ENCODE measurements at regions not wholly inside any gene's neighbourhood (a gene's known extent, or its start where the extent isn't known, plus 50 kb on each side); places are given as distances from the start of the nearest gene placed in this dataset.

DNA sequence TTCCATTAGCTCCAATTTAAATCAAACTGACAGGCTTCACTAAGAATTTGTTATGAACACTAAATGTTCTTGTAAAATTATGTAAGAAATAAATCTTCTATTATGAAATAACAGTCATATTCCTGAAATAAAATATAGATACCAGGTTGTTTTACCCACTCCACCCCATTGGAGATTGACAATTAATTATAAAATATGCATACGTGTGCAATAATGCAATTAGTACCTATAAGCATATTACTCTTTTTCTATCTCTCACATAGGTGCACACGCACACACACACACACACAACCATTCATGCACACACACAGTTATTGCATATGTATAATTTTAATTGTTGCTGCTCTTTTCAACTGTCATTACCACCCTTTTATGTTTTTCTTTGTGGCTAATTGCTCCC lies 395.7 kb downstream of the SLITRK5 start:
- Histone ChIP-seq H3K4me1 (no peaks in the 10 kb centered on the region), H3K9me3 (no peaks in the 10 kb centered on the region), H3K4me3 (no peak overlapping the region), H3K27me3 (no peaks in the 10 kb centered on the region), H3K36me3 (no peaks in the 10 kb centered on the region), H3K27ac (no peak overlapping the region)
- DNase-seq = no peak
- 58 to 71% methylated on average over 2 of the region's 2 CpGs for WGBS, 2 donors
- no peak for ATAC-seq
- TF ChIP-seq, protein P1, sequence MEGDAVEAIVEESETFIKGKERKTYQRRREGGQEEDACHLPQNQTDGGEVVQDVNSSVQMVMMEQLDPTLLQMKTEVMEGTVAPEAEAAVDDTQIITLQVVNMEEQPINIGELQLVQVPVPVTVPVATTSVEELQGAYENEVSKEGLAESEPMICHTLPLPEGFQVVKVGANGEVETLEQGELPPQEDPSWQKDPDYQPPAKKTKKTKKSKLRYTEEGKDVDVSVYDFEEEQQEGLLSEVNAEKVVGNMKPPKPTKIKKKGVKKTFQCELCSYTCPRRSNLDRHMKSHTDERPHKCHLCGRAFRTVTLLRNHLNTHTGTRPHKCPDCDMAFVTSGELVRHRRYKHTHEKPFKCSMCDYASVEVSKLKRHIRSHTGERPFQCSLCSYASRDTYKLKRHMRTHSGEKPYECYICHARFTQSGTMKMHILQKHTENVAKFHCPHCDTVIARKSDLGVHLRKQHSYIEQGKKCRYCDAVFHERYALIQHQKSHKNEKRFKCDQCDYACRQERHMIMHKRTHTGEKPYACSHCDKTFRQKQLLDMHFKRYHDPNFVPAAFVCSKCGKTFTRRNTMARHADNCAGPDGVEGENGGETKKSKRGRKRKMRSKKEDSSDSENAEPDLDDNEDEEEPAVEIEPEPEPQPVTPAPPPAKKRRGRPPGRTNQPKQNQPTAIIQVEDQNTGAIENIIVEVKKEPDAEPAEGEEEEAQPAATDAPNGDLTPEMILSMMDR (IDR thresholded peaks at IDR 0.05) = no peak
- intact Hi-C loops (cut with DNase I) = no loop called here
- FAIRE-seq = no peak

- TF ChIP-seq, protein P1 (IDR thresholded peaks at IDR 0.05) = no peak
- Histone ChIP-seq H3K9me3 (no peaks in the 10 kb centered on the region), H3K36me3 (no peaks in the 10 kb centered on the region), H3K4me1 (no peaks in the 10 kb centered on the region), H3K27me3 (no peaks in the 10 kb centered on the region), H3K27ac (no peak overlapping the region), H3K4me3 (no peak overlapping the region)
- no peak for FAIRE-seq
- 75 to 89% methylated on average over 1 of the region's 1 CpG for WGBS, 2 donors
- intact Hi-C loops (cut with DNase I) = no loop called here
- ATAC-seq = no peak
- DNase-seq = no peak
Observed at GRCh38 chr13:88068316-88068715, 397.1 kb downstream of the SLITRK5 start.

DNA sequence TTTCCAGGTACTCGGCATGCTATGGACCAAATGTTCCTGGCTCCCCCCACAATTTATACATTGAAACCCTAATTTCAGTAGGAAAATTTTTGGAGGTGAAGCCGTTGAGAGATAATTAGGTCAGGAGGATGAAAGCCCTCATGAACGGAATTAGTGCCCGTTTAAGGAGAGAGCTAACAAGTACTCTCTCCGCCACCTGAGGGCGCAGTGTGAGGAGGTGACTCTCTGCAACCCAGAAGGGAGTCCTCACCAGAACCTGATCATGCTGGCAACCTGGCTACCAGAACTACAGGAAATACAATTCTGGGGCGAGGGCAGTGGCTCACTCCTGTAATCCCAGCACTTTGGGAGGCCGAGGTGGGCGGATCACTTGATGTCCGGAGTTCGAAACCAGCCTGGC lies 397.8 kb downstream of the SLITRK5 start:
- Histone ChIP-seq H3K4me3 (no peak overlapping the region), H3K4me1 (no peaks in the 10 kb centered on the region), H3K36me3 (no peaks in the 10 kb centered on the region), H3K27me3 (no peaks in the 10 kb centered on the region), H3K27ac (no peak overlapping the region), H3K9me3 (no peaks in the 10 kb centered on the region)
- TF ChIP-seq, protein P1 (IDR thresholded peaks at IDR 0.05) = no peak
- FAIRE-seq = no peak
- peak in 1 of 6 donors; percentile 6 for DNase-seq
- intact Hi-C loops (cut with DNase I) = no loop called here
- 78 to 86% methylated on average over 11 of the region's 11 CpGs for WGBS, 2 donors
- no peak for ATAC-seq

DNA sequence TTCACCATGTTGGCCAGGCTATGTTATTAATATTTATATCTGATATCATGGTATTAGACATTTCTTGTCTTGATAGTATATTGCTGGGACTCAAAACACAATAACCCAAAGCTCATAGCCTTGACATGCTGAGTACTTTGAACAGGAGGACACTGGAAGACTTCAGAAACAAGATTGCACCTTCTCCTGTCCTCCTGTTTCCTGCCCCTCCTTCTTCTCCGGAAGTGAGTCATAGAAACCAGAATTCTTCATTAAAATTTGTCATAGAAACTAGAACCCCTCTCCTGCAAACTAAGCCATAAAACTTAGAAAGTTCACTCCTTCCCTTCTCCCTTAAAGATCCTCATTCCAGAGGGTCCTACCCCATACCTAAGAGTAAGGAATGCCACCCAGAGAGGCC lies 400.2 kb downstream of the SLITRK5 start:
- WGBS, 2 donors = 61 to 75% methylated on average over 1 of the region's 1 CpG
- H3K27me3 ChIP-seq = no peaks in the 10 kb centered on the region
- no peak for FAIRE-seq

DNA sequence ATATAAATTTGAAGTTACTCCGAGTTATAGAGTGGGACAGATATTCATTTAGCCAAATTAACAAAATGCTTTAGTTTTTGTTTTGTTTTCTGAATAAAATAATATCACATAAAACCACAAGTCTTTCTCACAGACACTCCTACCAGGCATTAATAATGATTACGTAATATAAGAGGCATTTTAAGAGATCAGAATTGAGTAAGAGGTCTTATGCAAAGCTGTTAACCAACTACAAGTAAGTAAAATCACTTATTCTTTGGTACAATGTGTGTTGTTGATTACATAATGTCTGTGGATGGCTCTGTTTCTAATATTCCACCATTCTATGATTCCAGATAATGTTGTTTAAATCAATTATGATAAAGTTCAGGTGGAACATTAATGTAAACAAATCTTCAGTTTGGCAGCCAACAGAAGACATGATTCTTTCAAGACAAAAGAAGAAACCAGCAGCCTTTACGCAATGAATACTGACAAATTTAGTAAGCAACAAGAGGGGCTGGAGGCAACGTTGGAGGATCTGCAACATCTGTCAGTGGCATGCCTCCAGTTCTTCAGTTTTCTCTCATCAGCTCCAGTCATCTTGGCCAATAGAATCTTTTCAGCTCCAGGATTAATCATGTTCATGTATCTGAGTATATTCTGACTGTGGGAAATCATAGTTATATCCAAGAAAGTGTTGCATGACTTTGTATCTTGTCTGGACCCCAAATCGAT lies 403.8 kb downstream of the SLITRK5 start:
- Histone ChIP-seq H3K4me3 (no peak overlapping the region), H3K27me3 (no peaks in the 10 kb centered on the region), H3K4me1 (no peaks in the 10 kb centered on the region), H3K27ac (no peak overlapping the region), H3K9me3 (no peaks in the 10 kb centered on the region), H3K36me3 (no peaks in the 10 kb centered on the region)
- intact Hi-C loops (cut with DNase I) = no loop called here
- FAIRE-seq (no peak), ATAC-seq (no peak), DNase-seq (no peak)
- WGBS, 2 donors = 51 to 63% methylated on average over 5 of the region's 5 CpGs
- TF ChIP-seq, protein P1 (IDR thresholded peaks at IDR 0.05) = no peak

More for the DNA sequence above, 400.2 kb downstream of the SLITRK5 start:
- no peaks in the 10 kb centered on the region for H3K36me3 ChIP-seq
- H3K9me3 ChIP-seq = no peaks in the 10 kb centered on the region
- no peaks in the 10 kb centered on the region for H3K4me1 ChIP-seq
- TF ChIP-seq, protein P1 (IDR thresholded peaks at IDR 0.05) = no peak
- no peak overlapping the region for H3K4me3 ChIP-seq
- intact Hi-C loops (cut with DNase I) = no loop called here
- no peak for DNase-seq
- no peak overlapping the region for H3K27ac ChIP-seq
- no peak for ATAC-seq
